Mesendoderm (in vitro differentiated cells): ENCODE measurements at regions not wholly inside any gene's neighbourhood (a gene's known extent, or its start where the extent isn't known, plus 50 kb on each side); places are given as distances from the start of the nearest gene placed in this dataset.

ENCODE experiments used
- DNase-seq: peaks from one replicate; pipeline ENCODE4 v3.0.0; 2013
- H2AK5ac ChIP-seq: 2 replicates; pipeline ENCODE4 v1.6.1; 2013; ENCODE audit warnings: low read length, inconsistent platforms
- H2BK120ac ChIP-seq: 2 replicates; pipeline ENCODE4 v1.6.1; 2013; ENCODE audit warnings: low read depth, mild to moderate bottlenecking, low read length, moderate library complexity, mixed read lengths
- H2BK15ac ChIP-seq: replicated peaks from 2 replicates; pipeline ENCODE4 v1.6.1; 2013; ENCODE audit warnings: low read depth, mild to moderate bottlenecking, moderate library complexity
- H2BK5ac ChIP-seq: 2 replicates; pipeline ENCODE4 v1.6.1; 2013; ENCODE audit warnings: low read length, inconsistent platforms
- H3K18ac ChIP-seq: 2 replicates; pipeline ENCODE4 v1.6.1; 2013; ENCODE audit warnings: mild to moderate bottlenecking, low read length, mixed read lengths
- H3K23ac ChIP-seq: one replicate; pipeline ENCODE4 v1.6.1; 2013; ENCODE audit warnings: low read length
- H3K27ac ChIP-seq: 2 replicates; pipeline ENCODE4 v1.5.1; 2013; ENCODE audit warnings: low read depth, mild to moderate bottlenecking, inconsistent platforms, low read length, moderate library complexity
- H3K27me3 ChIP-seq: 2 replicates; pipeline ENCODE4 v1.6.1; 2013; ENCODE audit warnings: low read length, control low read depth, mild to moderate bottlenecking, inconsistent platforms; ENCODE audit not compliant: insufficient read depth, poor library complexity
- H3K36me3 ChIP-seq: 2 replicates; pipeline ENCODE4 v1.6.1; 2013; ENCODE audit warnings: low read length, inconsistent platforms; ENCODE audit not compliant: control insufficient read depth, insufficient read depth
- H3K4ac ChIP-seq: one replicate; pipeline ENCODE4 v1.6.1; 2013; ENCODE audit warnings: low read depth, mild to moderate bottlenecking, low read length, moderate library complexity
- H3K4me1 ChIP-seq: 2 replicates; pipeline ENCODE4 v1.6.1; 2013; ENCODE audit warnings: low read depth, low read length, inconsistent platforms; ENCODE audit not compliant: control insufficient read depth
- H3K4me2 ChIP-seq: 2 replicates; pipeline ENCODE4 v1.6.1; 2013; ENCODE audit warnings: low read length
- H3K4me3 ChIP-seq: 2 replicates; pipeline ENCODE4 v1.5.1; 2013; ENCODE audit warnings: mild to moderate bottlenecking, low read length
- H3K56ac ChIP-seq: one replicate; pipeline ENCODE4 v1.6.1; 2013; ENCODE audit warnings: low read length
- H3K79me1 ChIP-seq: 2 replicates; pipeline ENCODE4 v1.6.1; 2013; ENCODE audit warnings: low read length, inconsistent platforms
- H3K79me2 ChIP-seq: 2 replicates; pipeline ENCODE4 v1.6.1; 2013; ENCODE audit warnings: mild to moderate bottlenecking, low read length; ENCODE audit not compliant: control insufficient read depth, insufficient read depth
- H3K9ac ChIP-seq: 2 replicates; pipeline ENCODE4 v1.6.1; 2013; ENCODE audit warnings: low read length, inconsistent platforms
- H4K5ac ChIP-seq: one replicate; pipeline ENCODE4 v1.6.1; 2013; ENCODE audit warnings: low read length
- H4K8ac ChIP-seq: one replicate; pipeline ENCODE4 v1.6.1; 2013; ENCODE audit warnings: low read depth, mild to moderate bottlenecking, control low read depth, low read length, moderate library complexity
- WGBS: extraction: QIAGEN DNeasy Blood & Tissue Kit; methylation state at CpG from one replicate; pipeline ENCODE4 v1.1.7; 2013; ENCODE audit warnings: low lambda C conversion rate, missing lambda C conversion rate; ENCODE audit not compliant: insufficient coverage; ENCODE audit errors: extremely low coverage; 5-methylcytosine and 5-hydroxymethylcytosine counted together

GRCh38 chr16:80287674-80288073 is 253.1 kb upstream of the DYNLRB2 start:
- no peak overlapping the region for H4K5ac ChIP-seq
- no peak overlapping the region for H3K18ac ChIP-seq
- H3K56ac ChIP-seq = no peak overlapping the region
- no peak overlapping the region for H3K9ac ChIP-seq
- no peak overlapping the region for H3K4ac ChIP-seq
- H3K4me2 ChIP-seq = no peak overlapping the region
- H3K4me3 ChIP-seq = no peak overlapping the region
- H2BK5ac ChIP-seq = no peak overlapping the region
- H2AK5ac ChIP-seq = no peak overlapping the region
- H2BK120ac ChIP-seq = no peak overlapping the region
- DNase-seq = no peak
- H3K4me1 ChIP-seq = no peaks in the 10 kb centered on the region
- H4K8ac ChIP-seq = no peak overlapping the region
- no peak overlapping the region for H2BK15ac ChIP-seq
- no peaks in the 10 kb centered on the region for H3K79me1 ChIP-seq
- WGBS = no CpG with 5 or more reads among the region's 1 CpG
- no peaks in the 10 kb centered on the region for H3K36me3 ChIP-seq
- no peaks in the 10 kb centered on the region for H3K27me3 ChIP-seq
- no peak overlapping the region for H3K27ac ChIP-seq
- no peak overlapping the region for H3K23ac ChIP-seq
- no peaks in the 10 kb centered on the region for H3K79me2 ChIP-seq

- H3K79me1 ChIP-seq = no peaks in the 10 kb centered on the region
- H3K4me2 ChIP-seq = no peak overlapping the region
- no peak overlapping the region for H4K8ac ChIP-seq
- no peak overlapping the region for H3K9ac ChIP-seq
- no peaks in the 10 kb centered on the region for H3K79me2 ChIP-seq
- no peak overlapping the region for H3K4me3 ChIP-seq
- H3K4me1 ChIP-seq = no peaks in the 10 kb centered on the region
- H3K18ac ChIP-seq = no peak overlapping the region
- H2BK120ac ChIP-seq = no peak overlapping the region
- no peak overlapping the region for H3K27ac ChIP-seq
- no CpG with 5 or more reads among the region's 2 CpGs for WGBS
- H3K4ac ChIP-seq = no peak overlapping the region
- H4K5ac ChIP-seq = no peak overlapping the region
- no peak overlapping the region for H2BK15ac ChIP-seq
- no peak overlapping the region for H2BK5ac ChIP-seq
- H3K23ac ChIP-seq = no peak overlapping the region
- no peak for DNase-seq
- H3K56ac ChIP-seq = no peak overlapping the region
- no peaks in the 10 kb centered on the region for H3K27me3 ChIP-seq
- H3K36me3 ChIP-seq = no peaks in the 10 kb centered on the region
- H2AK5ac ChIP-seq = no peak overlapping the region
These were observed 255.7 kb upstream of the DYNLRB2 start for GRCh38 chr16:80285104-80285503.

GRCh38 chr16:80283466-80284392 is 257.1 kb upstream of the DYNLRB2 start:
- H3K79me2 ChIP-seq = no peaks in the 10 kb centered on the region
- no peak overlapping the region for H2BK15ac ChIP-seq
- H3K56ac ChIP-seq = no peak overlapping the region
- no peaks in the 10 kb centered on the region for H3K4me1 ChIP-seq
- DNase-seq = no peak
- H4K5ac ChIP-seq = no peak overlapping the region
- no peak overlapping the region for H2BK5ac ChIP-seq
- H3K9ac ChIP-seq = no peak overlapping the region
- H3K4ac ChIP-seq = no peak overlapping the region
- no peaks in the 10 kb centered on the region for H3K27me3 ChIP-seq
- H2AK5ac ChIP-seq = no peak overlapping the region
- no peak overlapping the region for H3K4me3 ChIP-seq
- H3K79me1 ChIP-seq = no peaks in the 10 kb centered on the region
- no peak overlapping the region for H3K27ac ChIP-seq
- no peak overlapping the region for H4K8ac ChIP-seq
- H2BK120ac ChIP-seq = no peak overlapping the region
- no peaks in the 10 kb centered on the region for H3K36me3 ChIP-seq
- no CpG with 5 or more reads among the region's 2 CpGs for WGBS
- H3K18ac ChIP-seq = no peak overlapping the region
- no peak overlapping the region for H3K23ac ChIP-seq
- H3K4me2 ChIP-seq = no peak overlapping the region

GRCh38 chr16:80280557-80280956 is 260.2 kb upstream of the DYNLRB2 start:
- H3K36me3 ChIP-seq = no peaks in the 10 kb centered on the region
- H2BK15ac ChIP-seq = no peak overlapping the region
- H3K23ac ChIP-seq = no peak overlapping the region
- H3K4me1 ChIP-seq = no peaks in the 10 kb centered on the region
- no CpG with 5 or more reads among the region's 7 CpGs for WGBS
- no peaks in the 10 kb centered on the region for H3K79me1 ChIP-seq
- H2BK120ac ChIP-seq = no peak overlapping the region
- H4K5ac ChIP-seq = no peak overlapping the region
- H3K56ac ChIP-seq = no peak overlapping the region
- no peak overlapping the region for H3K4ac ChIP-seq
- H3K4me3 ChIP-seq = no peak overlapping the region
- no peak for DNase-seq
- no peak overlapping the region for H2AK5ac ChIP-seq
- no peaks in the 10 kb centered on the region for H3K79me2 ChIP-seq
- H3K4me2 ChIP-seq = no peak overlapping the region
- H3K27me3 ChIP-seq = no peaks in the 10 kb centered on the region
- no peak overlapping the region for H3K18ac ChIP-seq
- H3K27ac ChIP-seq = no peak overlapping the region
- H2BK5ac ChIP-seq = no peak overlapping the region
- H4K8ac ChIP-seq = no peak overlapping the region
- H3K9ac ChIP-seq = no peak overlapping the region

- no peak overlapping the region for H3K4me3 ChIP-seq
- DNase-seq = no peak
- no peak overlapping the region for H3K9ac ChIP-seq
- no peak overlapping the region for H4K5ac ChIP-seq
- no peaks in the 10 kb centered on the region for H3K4me1 ChIP-seq
- H3K56ac ChIP-seq = no peak overlapping the region
- no peaks in the 10 kb centered on the region for H3K79me1 ChIP-seq
- H4K8ac ChIP-seq = no peak overlapping the region
- H3K23ac ChIP-seq = no peak overlapping the region
- no peak overlapping the region for H3K4me2 ChIP-seq
- no peak overlapping the region for H2AK5ac ChIP-seq
- no peaks in the 10 kb centered on the region for H3K27me3 ChIP-seq
- no peak overlapping the region for H3K18ac ChIP-seq
- no peak overlapping the region for H3K4ac ChIP-seq
- no peak overlapping the region for H2BK120ac ChIP-seq
- no peaks in the 10 kb centered on the region for H3K79me2 ChIP-seq
- no CpG with 5 or more reads among the region's 4 CpGs for WGBS
- no peak overlapping the region for H2BK15ac ChIP-seq
- no peak overlapping the region for H3K27ac ChIP-seq
- no peak overlapping the region for H2BK5ac ChIP-seq
- no peaks in the 10 kb centered on the region for H3K36me3 ChIP-seq
These were observed 261.1 kb upstream of the DYNLRB2 start for GRCh38 chr16:80279656-80280055.

- H3K23ac ChIP-seq = no peak overlapping the region
- H2BK120ac ChIP-seq = no peak overlapping the region
- H3K4me3 ChIP-seq = no peak overlapping the region
- H3K27ac ChIP-seq = no peak overlapping the region
- H3K18ac ChIP-seq = no peak overlapping the region
- H3K27me3 ChIP-seq = no peaks in the 10 kb centered on the region
- H4K5ac ChIP-seq = no peak overlapping the region
- no peaks in the 10 kb centered on the region for H3K36me3 ChIP-seq
- no peak overlapping the region for H3K56ac ChIP-seq
- H4K8ac ChIP-seq = no peak overlapping the region
- H3K4me2 ChIP-seq = no peak overlapping the region
- H3K79me1 ChIP-seq = no peaks in the 10 kb centered on the region
- peak; percentile 78 for DNase-seq
- no peak overlapping the region for H2BK5ac ChIP-seq
- no peaks in the 10 kb centered on the region for H3K4me1 ChIP-seq
- WGBS = no CpG with 5 or more reads among the region's 5 CpGs
- no peak overlapping the region for H3K9ac ChIP-seq
- H3K79me2 ChIP-seq = no peaks in the 10 kb centered on the region
- H3K4ac ChIP-seq = no peak overlapping the region
- H2AK5ac ChIP-seq = no peak overlapping the region
- H2BK15ac ChIP-seq = no peak overlapping the region
These were observed 263.6 kb upstream of the DYNLRB2 start for GRCh38 chr16:80277182-80277581.
